NT2/D1 (cell line): ENCODE measurements at regions not wholly inside any gene's neighbourhood (a gene's known extent, or its start where the extent isn't known, plus 50 kb on each side); places are given as distances from the start of the nearest gene placed in this dataset.

Experiments used
- DNase-seq: peaks from one replicate; pipeline ENCODE4 v3.0.0-alpha.2; 2011; ENCODE audit warnings: low read depth, low spot score
- H3K27me3 ChIP-seq: 2 replicates; pipeline ENCODE4 v1.6.0; 2011; ENCODE audit warnings: mild to moderate bottlenecking; ENCODE audit not compliant: insufficient read length, insufficient read depth
- H3K36me3 ChIP-seq: 2 replicates; pipeline ENCODE4 v1.6.1; 2011; ENCODE audit warnings: mild to moderate bottlenecking, low read length, mixed read lengths; ENCODE audit not compliant: insufficient read depth, insufficient read length
- H3K4me1 ChIP-seq: 2 replicates; pipeline ENCODE4 v1.5.1; 2011; ENCODE audit not compliant: insufficient read depth, insufficient read length
- H3K4me3 ChIP-seq: 2 replicates; pipeline ENCODE4 v1.5.1; 2011; ENCODE audit warnings: low read depth; ENCODE audit not compliant: insufficient read length
- H3K9ac ChIP-seq: 2 replicates; pipeline ENCODE4 v1.6.0; 2011; ENCODE audit warnings: low read depth; ENCODE audit not compliant: insufficient read length
- H3K9me3 ChIP-seq: 2 replicates; pipeline ENCODE4 v1.5.1; 2011; ENCODE audit warnings: mild to moderate bottlenecking, low read length; ENCODE audit not compliant: insufficient read depth
- SUZ12 ChIP-seq: IDR thresholded peaks from 2 replicates; pipeline ENCODE4 v1.6.1; 2011; ENCODE audit not compliant: insufficient read length, insufficient read depth; ENCODE audit errors: extremely low read depth
- YY1 ChIP-seq: IDR thresholded peaks from 2 replicates; pipeline ENCODE4 v1.6.1; 2011; ENCODE audit not compliant: insufficient read length, insufficient read depth
- ZNF274 ChIP-seq: IDR thresholded peaks from 2 replicates; pipeline ENCODE4 v1.6.1; 2011; ENCODE audit warnings: mild to moderate bottlenecking, low read depth, low read length

GRCh38 chr7:421136-421991 is 98.3 kb downstream of the PDGFA start:
- TF ChIP-seq SUZ12 (no peak), ZNF274 (no peak), YY1 (no peak)
- no peaks in the 10 kb centered on the region for H3K27me3 ChIP-seq
- no peak overlapping the region for H3K4me3 ChIP-seq
- no peak for DNase-seq
- no peak overlapping the region for H3K9ac ChIP-seq
- H3K36me3 ChIP-seq, result no peaks in the 10 kb centered on the region
- H3K9me3 ChIP-seq, result peaks cover 22% of the 10 kb centered on the region; the same call in 1 of the 2 replicates
- H3K4me1 ChIP-seq, result peaks cover 23% of the 10 kb centered on the region

- no peak for DNase-seq
- H3K9me3 ChIP-seq, result peaks cover 15% of the 10 kb centered on the region; the same call in 1 of the 2 replicates
- peaks cover 23% of the 10 kb centered on the region for H3K4me1 ChIP-seq
- no peak overlapping the region for H3K4me3 ChIP-seq
- H3K9ac ChIP-seq, result no peak overlapping the region
- H3K36me3 ChIP-seq, result no peaks in the 10 kb centered on the region
- TF ChIP-seq ZNF274 (no peak), SUZ12 (no peak), YY1 (no peak)
- no peaks in the 10 kb centered on the region for H3K27me3 ChIP-seq
Measured at GRCh38 chr7:422191-422885, 97.3 kb downstream of the PDGFA start.

DNA sequence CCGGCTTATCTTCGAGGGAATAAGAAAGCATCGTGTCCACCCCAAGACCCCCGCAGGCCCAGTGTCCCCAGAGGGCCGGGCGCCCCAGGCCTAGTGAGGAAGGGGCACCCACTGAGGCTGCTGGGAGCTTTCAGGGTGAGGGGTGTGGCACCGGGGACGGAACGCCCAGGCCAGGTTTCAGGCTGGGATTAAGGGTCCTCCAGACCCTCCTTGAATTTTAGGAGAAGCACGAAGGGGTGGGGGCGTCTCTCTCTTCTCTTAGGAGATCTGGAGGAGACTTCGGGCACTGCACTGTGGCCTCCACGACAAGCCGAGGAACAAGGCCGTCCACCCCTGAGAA is 96.8 kb downstream of the PDGFA start:
- no peak for TF ChIP-seq ZNF274
- TF ChIP-seq SUZ12, result no peak
- no peak for TF ChIP-seq YY1
- Histone ChIP-seq H3K4me1 (peaks cover 23% of the 10 kb centered on the region), H3K36me3 (no peaks in the 10 kb centered on the region), H3K9ac (no peak overlapping the region), H3K27me3 (no peaks in the 10 kb centered on the region), H3K4me3 (no peak overlapping the region), H3K9me3 (peaks cover 10% of the 10 kb centered on the region; the same call in 1 of the 2 replicates)
- no peak for DNase-seq

DNA sequence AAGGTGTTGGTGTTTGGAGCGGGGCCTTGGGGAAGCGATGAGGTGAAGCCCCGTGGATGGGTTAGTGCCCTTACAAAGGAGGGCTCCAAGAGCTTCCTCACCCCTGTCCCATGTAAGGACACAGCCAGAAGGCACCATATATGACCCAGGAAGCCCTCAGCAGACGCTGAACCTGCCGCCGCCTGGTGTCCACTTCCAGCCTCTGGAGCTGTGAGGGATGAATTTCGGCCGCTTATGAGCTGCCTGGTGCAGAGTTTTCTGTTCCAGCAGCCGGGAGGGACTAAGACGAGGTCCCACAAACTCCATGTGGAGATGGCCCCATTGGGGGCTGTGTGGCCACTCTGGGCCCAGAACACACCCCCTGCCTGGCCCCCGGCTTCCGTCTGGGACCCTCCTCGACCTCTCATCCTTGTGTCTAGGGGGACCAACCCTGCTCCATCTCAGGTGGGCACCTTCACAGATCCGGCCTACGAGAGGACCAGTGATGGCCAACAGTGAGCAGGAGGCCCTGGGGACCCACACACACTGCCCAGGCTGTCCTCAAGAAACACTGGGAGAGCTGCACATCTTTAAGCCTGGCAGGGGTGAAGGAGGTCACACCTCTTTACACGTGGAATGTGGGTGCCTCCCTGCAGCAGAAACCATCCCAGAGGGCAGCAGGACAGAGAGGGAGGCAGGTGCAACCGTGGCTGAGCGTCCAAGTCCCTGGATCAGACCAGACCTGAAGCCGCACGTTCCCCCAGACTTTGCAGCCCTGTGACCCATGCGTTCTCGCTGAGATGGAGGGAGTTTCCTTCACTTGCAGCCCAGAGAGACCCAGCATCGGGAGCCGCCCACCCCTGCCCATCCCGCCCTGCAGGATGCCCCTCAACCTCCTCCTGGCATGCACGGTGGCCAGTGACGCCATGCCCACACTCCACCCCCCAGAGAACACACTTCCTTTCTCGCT is 96.1 kb downstream of the PDGFA start:
- TF ChIP-seq SUZ12 (no peak), YY1 (no peak), ZNF274 (no peak)
- Histone ChIP-seq H3K9ac (no peak overlapping the region), H3K4me1 (peaks cover 23% of the 10 kb centered on the region), H3K36me3 (no peaks in the 10 kb centered on the region), H3K9me3 (peaks cover 3% of the 10 kb centered on the region; the same call in 1 of the 2 replicates), H3K27me3 (no peaks in the 10 kb centered on the region), H3K4me3 (no peak overlapping the region)
- DNase-seq, result no peak

- no peak for TF ChIP-seq SUZ12
- no peak for TF ChIP-seq ZNF274
- no peak for TF ChIP-seq YY1
- no peak for DNase-seq
- Histone ChIP-seq H3K4me3 (no peak overlapping the region), H3K27me3 (no peaks in the 10 kb centered on the region), H3K36me3 (no peaks in the 10 kb centered on the region), H3K9ac (no peak overlapping the region), H3K9me3 (no peaks in the 10 kb centered on the region), H3K4me1 (peaks cover 23% of the 10 kb centered on the region)
Measured at GRCh38 chr7:424301-424935, 95.2 kb downstream of the PDGFA start.

DNA sequence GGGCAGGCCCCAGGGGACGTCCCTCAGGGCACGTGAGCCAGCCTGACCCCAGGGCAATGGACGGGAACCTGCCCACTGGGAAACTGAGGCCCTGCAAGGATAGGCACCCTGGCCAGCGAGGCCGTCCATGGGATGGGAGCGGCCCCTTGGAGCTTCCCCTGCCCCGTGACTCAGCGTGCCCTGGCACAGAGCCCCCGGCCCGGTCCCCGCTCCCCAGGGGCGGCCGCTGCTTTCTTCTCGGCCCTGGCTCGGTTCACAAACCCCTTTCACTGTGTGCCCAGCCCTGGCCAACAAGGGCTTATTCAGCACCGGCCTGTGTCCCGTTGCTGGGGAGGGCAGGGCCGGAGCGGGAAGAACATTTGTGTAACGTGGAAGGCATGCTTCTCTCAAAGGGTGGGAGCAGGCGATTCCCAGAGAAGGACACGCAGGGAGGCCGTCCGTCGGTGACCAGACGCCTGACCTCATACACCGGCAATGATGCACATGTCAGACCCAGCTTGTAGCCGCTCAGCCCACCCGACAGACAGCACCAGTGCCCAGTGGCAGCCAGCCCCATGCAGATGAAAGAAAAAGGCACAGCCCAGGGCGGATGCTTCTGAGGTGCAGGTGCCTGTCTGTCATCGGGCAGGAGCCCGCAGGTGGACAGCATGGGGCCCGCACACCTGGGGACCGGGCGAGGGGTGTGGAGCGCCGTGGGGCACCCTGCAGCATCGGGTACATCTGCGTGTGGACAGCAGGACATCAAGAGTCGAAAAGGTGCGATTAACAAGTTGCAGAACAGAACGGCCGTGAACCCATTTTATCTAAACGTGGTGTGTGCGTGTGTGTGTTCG is 94.5 kb downstream of the PDGFA start:
- Histone ChIP-seq H3K4me3 (no peak overlapping the region), H3K9me3 (no peaks in the 10 kb centered on the region), H3K36me3 (no peaks in the 10 kb centered on the region)

More for the DNA sequence above, 94.5 kb downstream of the PDGFA start:
- H3K9ac ChIP-seq, result peak overlapping the region; percentile 50
- DNase-seq, result no peak
- TF ChIP-seq ZNF274 (no peak), YY1 (no peak), SUZ12 (no peak)
- H3K27me3 ChIP-seq, result no peaks in the 10 kb centered on the region
- H3K4me1 ChIP-seq, result peaks cover 23% of the 10 kb centered on the region
